SH-SY5Y (cell line): ENCODE measurements at regions not wholly inside any gene's neighbourhood (a gene's known extent, or its start where the extent isn't known, plus 50 kb on each side); places are given as distances from the start of the nearest gene placed in this dataset.

ENCODE experiments used
- GATA2 ChIP-seq: IDR thresholded peaks from 2 replicates; pipeline ENCODE4 v1.6.1; 2011; ENCODE audit warnings: mild to moderate bottlenecking, low read depth, low read length
- GATA3 ChIP-seq: IDR thresholded peaks from 2 replicates; pipeline ENCODE4 v1.6.1; 2011; ENCODE audit warnings: low read depth, mild to moderate bottlenecking, low read length, moderate library complexity

DNA sequence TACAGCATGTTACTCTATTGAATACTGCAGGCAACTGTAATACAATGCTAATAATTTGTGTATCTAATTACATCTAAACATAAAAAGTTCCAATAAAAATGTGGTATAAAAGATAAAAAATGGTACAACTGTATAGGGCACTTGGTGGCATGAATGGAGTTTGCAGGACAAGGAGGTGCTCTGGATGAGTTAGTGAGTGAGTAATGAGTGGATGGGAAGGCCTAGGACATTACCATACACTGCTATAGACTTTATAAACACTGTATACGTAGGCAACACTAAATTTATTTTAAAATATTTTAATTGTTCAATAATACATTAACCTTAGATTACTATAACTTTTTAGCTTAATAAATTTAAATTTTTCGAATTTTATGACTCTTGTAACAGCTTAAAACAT is 579.6 kb upstream of the MAN1A1 start:
- TF ChIP-seq GATA2 (no peak), GATA3 (no peak)

DNA sequence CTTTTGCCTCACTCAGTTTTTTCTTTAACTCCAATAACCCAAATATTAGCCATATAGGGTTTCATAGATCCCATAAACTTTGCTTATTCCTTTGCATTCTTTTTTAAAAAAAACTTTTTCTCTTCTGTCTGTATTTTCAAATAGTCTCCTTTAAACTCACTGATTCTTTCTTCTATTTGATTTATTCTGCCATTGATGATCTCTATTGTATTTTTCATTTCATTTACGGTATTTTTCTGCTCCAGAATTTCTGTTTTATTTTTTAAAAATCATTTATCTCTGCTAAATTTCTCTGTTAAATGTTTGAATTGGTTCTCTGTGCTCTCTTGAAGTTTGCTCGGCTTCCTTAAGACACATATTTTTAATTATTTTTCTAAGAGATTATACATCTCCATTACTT is 573.3 kb upstream of the MAN1A1 start:
- TF ChIP-seq GATA3, result no peak
- TF ChIP-seq GATA2, result no peak

DNA sequence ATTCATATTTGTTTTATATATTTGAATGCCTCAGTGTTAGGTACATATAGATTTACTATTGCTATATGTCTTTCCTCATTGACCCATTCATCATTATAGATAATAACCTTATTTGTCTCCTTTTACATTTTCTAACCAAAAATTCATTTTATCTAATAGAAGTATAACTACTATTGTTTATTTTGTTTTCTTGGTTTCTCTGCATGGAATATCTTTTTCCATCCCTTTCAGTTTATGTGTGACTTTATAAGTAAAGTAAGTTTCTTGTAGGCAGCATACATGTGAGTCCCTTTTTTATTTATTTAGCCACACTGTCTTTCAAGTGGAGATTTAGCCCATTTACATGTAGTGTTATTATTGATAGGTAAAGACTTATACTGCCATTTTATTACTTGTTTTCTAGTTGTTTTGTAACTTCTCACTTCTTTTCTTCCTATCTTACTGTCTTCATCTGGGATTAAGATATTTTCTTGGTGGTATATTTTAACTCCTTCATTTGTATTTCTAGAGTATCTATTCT is 572.0 kb upstream of the MAN1A1 start:
- no peak for TF ChIP-seq GATA2
- no peak for TF ChIP-seq GATA3

DNA sequence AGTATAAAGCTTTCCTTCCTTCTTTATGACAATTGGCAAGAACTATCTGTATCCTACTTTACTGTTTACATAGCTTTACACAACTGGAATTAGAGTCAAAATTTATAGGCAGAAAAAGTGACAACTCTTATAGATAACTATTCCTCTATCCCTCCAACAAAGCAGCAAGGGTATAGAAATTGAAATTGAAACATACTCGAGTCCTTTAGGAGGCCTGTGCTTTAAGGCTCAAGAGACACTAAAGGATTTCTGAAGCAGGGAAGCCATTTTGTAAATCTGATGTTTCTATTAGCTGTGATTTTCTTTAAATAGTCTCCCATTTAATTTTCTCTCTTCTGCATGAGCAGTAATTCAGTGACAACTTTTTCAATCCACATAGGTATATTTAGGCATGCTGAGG is 567.6 kb upstream of the MAN1A1 start:
- TF ChIP-seq GATA3, result no peak
- TF ChIP-seq GATA2, result no peak

DNA sequence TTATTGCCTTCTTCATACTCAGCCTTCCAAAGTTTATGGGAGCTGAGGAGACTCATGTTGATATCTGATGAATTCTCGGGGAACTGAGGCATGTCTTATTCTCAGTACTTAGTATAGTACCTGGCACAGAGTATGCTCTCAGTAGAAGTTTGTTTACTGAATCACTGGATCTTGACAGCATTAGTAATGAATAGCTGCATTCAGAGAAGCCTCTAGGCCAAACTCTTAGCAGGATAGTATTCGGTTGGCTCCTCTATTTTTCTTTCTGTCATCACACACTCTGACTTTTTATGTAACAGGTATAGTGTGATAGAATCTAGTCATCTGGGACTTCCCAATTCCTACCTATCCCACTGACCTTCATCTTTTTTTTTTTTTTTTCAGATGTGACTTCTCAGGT is 566.4 kb upstream of the MAN1A1 start:
- TF ChIP-seq GATA3, result no peak
- TF ChIP-seq GATA2, result no peak

DNA sequence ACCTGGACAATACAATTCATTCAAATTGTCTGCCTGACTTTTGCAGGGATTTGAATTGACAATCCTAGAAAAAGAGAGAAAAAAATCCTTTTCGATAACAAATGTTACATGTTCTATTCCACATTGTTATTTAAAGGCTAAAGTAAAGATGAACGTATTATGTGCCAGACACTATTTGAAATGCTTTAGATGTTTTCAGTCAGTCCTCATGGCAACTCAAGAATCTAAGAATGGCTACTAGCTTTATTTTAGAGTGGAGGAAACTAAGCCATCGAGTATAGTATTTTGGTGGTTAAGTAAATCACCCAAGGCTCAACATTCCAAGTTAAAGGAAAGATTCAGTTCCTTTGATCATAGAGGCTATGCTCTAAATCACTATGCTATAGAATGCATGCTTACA is 558.6 kb upstream of the MAN1A1 start:
- TF ChIP-seq GATA3 (no peak), GATA2 (no peak)

DNA sequence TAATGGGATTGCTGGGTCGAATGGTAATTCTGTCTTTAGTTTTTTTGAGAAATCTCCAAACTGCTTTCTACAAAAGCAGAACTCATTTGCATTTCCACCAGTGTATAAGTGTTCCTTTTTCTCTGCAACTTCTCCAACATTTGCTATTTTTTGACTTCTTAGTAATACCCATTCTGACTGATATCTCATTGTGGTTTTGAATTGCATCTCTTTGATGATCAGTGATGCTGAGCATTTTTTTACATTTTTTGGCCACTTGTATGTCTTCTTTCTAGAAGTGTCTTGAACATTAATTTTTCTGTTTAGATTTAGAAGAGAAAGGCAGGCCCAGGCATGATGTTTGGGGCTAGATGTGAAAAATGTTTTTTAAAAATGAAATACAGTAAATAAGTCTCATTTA is 553.1 kb upstream of the MAN1A1 start:
- TF ChIP-seq GATA3 (no peak), GATA2 (no peak)

DNA sequence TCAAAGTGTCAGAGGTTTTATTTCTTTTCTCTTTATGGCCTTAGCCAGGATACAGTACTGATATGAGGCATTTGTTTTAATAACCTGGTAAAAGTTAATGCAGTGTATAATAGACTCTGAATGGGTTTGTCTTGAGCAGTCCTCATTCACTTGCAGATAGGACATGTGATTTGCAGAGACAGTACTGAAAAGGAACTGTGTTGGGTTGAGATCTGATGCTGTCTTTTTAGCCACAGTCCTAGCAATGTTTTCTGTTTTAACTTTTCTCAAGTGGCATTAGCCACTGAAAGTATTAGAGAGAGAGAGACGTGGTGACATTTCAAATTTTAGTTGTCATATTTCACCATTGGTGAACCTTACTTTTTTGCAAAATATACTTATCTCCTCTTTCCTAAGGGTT is 547.2 kb upstream of the MAN1A1 start:
- TF ChIP-seq GATA3, result no peak
- TF ChIP-seq GATA2, result no peak

DNA sequence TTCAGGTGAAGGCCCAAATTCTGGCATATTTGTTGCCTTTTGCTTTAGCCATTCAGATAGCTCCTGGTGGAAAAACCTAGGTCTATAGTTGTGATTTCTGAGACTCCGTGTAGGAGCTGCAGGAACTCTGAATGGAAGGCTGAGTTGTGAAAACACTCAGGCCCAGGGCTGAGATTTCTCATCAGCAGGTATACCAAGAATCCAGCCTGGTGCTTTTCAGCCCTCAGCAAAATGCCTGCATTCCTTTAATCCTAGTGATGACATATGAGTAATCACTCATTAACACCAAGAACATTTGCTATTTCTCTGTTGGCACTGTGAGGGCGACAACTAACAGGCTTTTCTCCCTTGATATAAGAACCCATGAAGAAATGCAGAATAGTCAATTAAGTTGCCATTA is 546.1 kb upstream of the MAN1A1 start:
- TF ChIP-seq GATA2 (no peak), GATA3 (no peak)

DNA sequence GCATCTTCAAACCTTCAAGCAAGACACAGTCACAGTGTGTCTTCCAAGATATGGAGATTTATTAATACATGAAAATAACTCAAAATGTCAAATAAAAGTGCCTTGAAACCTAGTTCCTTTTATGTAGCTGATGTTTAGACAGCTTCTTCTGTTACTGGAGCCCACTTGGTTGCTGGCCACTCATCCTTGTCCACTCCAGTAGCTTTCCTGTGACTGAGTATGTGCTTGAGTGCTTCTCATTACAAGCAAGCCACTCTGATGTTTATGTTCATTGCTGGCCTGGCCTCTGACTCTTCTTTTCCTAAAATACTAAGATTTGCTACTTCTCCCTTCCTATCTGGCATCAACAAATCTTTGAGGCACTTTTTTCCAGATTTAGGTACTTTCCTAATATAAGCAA is 545.2 kb upstream of the MAN1A1 start:
- TF ChIP-seq GATA2, result no peak
- TF ChIP-seq GATA3, result no peak

DNA sequence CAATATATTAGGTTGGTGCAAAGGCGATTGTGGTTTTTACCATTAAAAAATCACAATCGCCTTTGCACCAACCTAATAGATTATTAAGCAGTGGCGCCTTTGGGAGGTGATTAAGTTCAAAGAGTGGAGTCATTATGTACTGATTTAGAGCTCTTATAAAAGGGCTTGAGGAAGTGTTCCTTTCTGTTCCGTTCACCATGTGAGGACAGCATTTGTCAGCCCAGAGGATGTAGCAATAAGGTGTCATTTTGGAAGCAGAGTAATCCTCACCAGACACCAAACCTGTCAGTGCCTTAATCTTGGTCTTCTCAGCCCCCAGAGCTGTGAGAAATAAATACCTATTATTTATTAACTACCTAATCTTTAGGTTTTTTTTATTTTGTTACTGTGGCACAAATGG is 542.1 kb upstream of the MAN1A1 start:
- no peak for TF ChIP-seq GATA2
- no peak for TF ChIP-seq GATA3

DNA sequence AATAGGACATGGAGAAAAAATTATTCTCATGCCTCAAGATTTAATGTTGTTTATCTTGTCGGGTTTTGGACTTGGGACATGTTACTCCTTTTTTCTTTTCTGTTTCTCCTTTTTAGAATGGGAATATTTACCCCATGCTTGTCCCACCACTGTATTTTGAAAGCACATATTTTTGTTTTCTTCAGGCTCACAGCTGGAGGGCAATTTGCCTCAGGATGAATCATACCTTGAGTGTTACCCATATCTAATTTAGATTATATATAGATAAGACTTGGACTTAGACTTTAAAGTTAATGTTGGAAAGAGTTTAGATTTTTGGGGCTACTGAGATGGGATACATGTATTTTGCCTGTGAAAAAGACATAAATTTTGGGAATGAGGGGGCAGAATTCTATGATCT is 541.6 kb upstream of the MAN1A1 start:
- TF ChIP-seq GATA2 (no peak), GATA3 (no peak)

DNA sequence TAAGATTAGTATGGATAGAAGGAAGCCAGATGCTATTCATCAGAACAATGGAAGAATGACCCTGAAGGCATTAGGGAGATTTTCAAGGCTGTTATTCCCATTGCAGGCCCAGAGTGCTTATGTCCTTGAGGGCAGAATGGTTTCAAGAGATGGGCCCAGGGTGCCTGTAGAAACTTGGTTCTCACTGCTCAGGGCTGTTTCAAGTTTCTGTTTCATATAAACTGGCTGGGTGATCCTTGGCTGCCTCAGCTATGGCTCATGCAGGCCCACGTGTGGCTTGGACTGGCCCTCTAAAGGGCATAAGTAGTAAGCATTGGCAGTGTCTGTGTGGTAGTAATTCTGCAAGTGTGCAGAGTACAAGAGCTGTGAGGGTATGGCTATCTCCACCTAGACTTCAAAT is 540.9 kb upstream of the MAN1A1 start:
- no peak for TF ChIP-seq GATA3
- TF ChIP-seq GATA2, result no peak

DNA sequence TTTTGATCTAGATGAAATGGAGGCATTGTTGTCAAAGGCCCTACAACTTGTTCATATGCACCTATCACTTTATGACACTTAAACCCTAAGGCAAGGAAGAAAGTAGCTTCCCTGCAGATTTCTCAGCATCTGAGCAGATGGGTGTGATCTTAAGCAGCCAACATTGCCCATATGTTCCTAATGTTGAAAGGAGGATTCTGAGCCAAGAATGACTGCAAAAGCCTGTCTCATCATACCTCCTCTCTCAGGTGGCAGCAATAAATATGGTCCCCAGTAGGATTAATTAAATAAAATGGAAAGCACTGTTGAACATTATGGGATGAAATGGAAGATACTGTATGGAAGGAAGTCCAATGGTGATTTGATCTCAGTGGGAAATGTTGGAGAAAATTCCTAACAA is 538.1 kb upstream of the MAN1A1 start:
- TF ChIP-seq GATA3 (no peak), GATA2 (no peak)

DNA sequence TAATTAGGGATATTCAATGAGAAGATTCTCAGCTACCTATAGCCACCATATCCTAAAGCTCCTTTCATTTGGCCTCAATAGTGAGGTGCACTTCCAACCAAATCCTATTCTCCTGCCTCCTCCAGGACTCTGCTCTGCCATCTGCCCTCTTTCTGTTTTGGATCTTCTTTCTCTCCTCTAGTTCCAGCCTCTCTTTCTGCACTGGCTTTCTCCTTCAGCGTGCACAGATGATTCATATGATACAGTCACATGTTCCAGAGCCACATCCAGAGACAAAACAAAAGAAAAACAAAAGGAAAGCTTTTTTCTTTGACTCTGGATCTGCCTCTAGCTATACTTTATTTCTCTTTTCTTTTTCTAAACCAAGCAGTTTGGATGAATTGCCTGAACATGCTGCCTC is 531.9 kb upstream of the MAN1A1 start:
- TF ChIP-seq GATA3 (no peak), GATA2 (no peak)

DNA sequence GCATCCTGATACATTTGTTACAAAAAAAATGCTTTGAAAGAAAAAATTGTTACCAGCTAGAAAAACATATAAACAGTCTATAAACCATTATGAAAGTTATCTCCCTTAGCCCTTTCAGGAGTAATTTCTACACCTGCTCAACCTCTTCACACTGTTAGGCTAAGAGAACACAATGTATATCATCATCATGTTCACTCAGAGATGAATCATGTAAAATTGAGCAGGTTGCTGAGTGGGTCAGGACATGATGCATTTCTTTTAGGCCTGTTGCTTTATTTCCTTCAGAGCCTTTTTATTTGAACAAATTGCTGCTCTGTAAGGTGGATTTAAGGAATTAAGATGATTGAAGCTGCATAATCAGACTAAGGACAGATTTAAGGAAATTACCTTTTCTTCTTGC is 531.3 kb upstream of the MAN1A1 start:
- no peak for TF ChIP-seq GATA3
